SHP77 (cell line): ENCODE measurements at regions not wholly inside any gene's neighbourhood (a gene's known extent, or its start where the extent isn't known, plus 50 kb on each side); places are given as distances from the start of the nearest gene placed in this dataset.
"Not testable (repeated sequence)": the region's sequence is repeated elsewhere in the genome, so short reads cannot be mapped to it uniquely, and the experiment has no call there.

Source experiments
- DNase-seq, 2 experiments: peaks; one replicate each; lab custom pipeline; 2025; lab: John Stamatoyannopoulos, UW

GRCh38 chr7:97234494-97234893, 117.0 kb downstream of the SDHAF3 start:
- not testable (repeated sequence) for DNase-seq

- DNase-seq, result no peak
These were observed 128.8 kb downstream of the SDHAF3 start for GRCh38 chr7:97246317-97246716.

GRCh38 chr7:97258187-97258586, 140.7 kb downstream of the SDHAF3 start:
- DNase-seq, result not testable (repeated sequence)

GRCh38 chr7:97269741-97270140, 152.2 kb downstream of the SDHAF3 start:
- DNase-seq, result no peak

GRCh38 chr7:97270280-97270679, 152.8 kb downstream of the SDHAF3 start:
- DNase-seq, result no peak

GRCh38 chr7:97271619-97272018, 154.1 kb downstream of the SDHAF3 start:
- DNase-seq, result no peak

GRCh38 chr7:97272237-97272975, 154.9 kb downstream of the SDHAF3 start:
- DNase-seq, result no peak

- DNase-seq, result no peak
These were observed 158.0 kb downstream of the SDHAF3 start for GRCh38 chr7:97275475-97275874.

- DNase-seq, result no peak
These were observed 163.5 kb downstream of the SDHAF3 start for GRCh38 chr7:97280950-97281349.

GRCh38 chr7:97285348-97285747, 167.8 kb downstream of the SDHAF3 start:
- no peak for DNase-seq

- DNase-seq, result no peak
These were observed 175.5 kb downstream of the SDHAF3 start for GRCh38 chr7:97293031-97293430.

- no peak for DNase-seq
These were observed 181.1 kb downstream of the SDHAF3 start for GRCh38 chr7:97298561-97298960.

GRCh38 chr7:97305589-97305988, 188.1 kb downstream of the SDHAF3 start:
- no peak for DNase-seq

- DNase-seq, result no peak
These were observed 190.1 kb downstream of the SDHAF3 start for GRCh38 chr7:97307521-97308108.

- no peak for DNase-seq
These were observed 196.4 kb downstream of the SDHAF3 start for GRCh38 chr7:97313900-97314299.

GRCh38 chr7:97317575-97317974, 200.1 kb downstream of the SDHAF3 start:
- DNase-seq, result no peak

GRCh38 chr7:97329871-97330270, 212.4 kb downstream of the SDHAF3 start:
- not testable (repeated sequence) for DNase-seq

- DNase-seq, result no peak
These were observed 220.4 kb downstream of the SDHAF3 start for GRCh38 chr7:97337849-97338248.

- peak; percentile 26 to 31 for DNase-seq
These were observed 225.0 kb downstream of the SDHAF3 start for GRCh38 chr7:97342512-97342911.

GRCh38 chr7:97346349-97346748, 228.9 kb downstream of the SDHAF3 start:
- no peak for DNase-seq

GRCh38 chr7:97351488-97351887, 234.0 kb downstream of the SDHAF3 start:
- no peak for DNase-seq

- no peak for DNase-seq
These were observed 240.0 kb downstream of the SDHAF3 start for GRCh38 chr7:97357459-97357858.

- no peak for DNase-seq
These were observed 255.4 kb downstream of the SDHAF3 start for GRCh38 chr7:97372882-97373281.

GRCh38 chr7:97373736-97374135, 256.2 kb downstream of the SDHAF3 start:
- peak; percentile 18 to 40 for DNase-seq
